Adrenal gland (tissue), 9 donors: ENCODE measurements at regions not wholly inside any gene's neighbourhood (a gene's known extent, or its start where the extent isn't known, plus 50 kb on each side); places are given as distances from the start of the nearest gene placed in this dataset.
A peak's percentile ranks its signal among the peaks of the same experiment; 100 is the strongest.

Source experiments
- DNase-seq, 7 donors: peaks; one replicate each; pipeline ENCODE4 v3.0.0-alpha.2; 2019 to 2020
- H3K27ac ChIP-seq, 5 donors: fragments of 200-600 bp; sonication (generic) in 4 of 5; 1 replicate in 3 of 5; 2 replicates in 2 of 5; pipeline versions ENCODE4 v1.5.1 to v1.8.0; 2016 to 2020; ENCODE audit warnings: mild to moderate bottlenecking in 1 of 5
- H3K27me3 ChIP-seq: fragments of 200-600 bp; 2 replicates; pipeline ENCODE4 v1.8.0; 2021
- H3K36me3 ChIP-seq, 2 donors: fragments of 200-600 bp; replicated peaks in 1 of 2; 1 replicate in 1 of 2; 2 replicates in 1 of 2; pipeline versions ENCODE4 v1.5.1 to v1.8.0; 2018 to 2022
- H3K4me1 ChIP-seq, 2 donors: fragments of 200-600 bp; replicated peaks in 1 of 2; 1 replicate in 1 of 2; 2 replicates in 1 of 2; pipeline versions ENCODE4 v1.5.1 to v1.8.0; 2018 to 2021
- H3K4me3 ChIP-seq, 4 donors: fragments of 200-600 bp; sonication (generic) in 3 of 4; one replicate each; pipeline ENCODE4 v1.5.1; 2016 to 2018
- H3K9me3 ChIP-seq, 3 donors: fragments of 200-600 bp; sonication (generic) in 1 of 3; replicated peaks in 1 of 3; 1 replicate in 2 of 3; 2 replicates in 1 of 3; pipeline versions ENCODE4 v1.5.1 to v1.8.0; 2016 to 2021
- CTCF ChIP-seq, 6 experiments: fragments of 450-650 bp in 4 of 6; fragments of 200-600 bp in 2 of 6; sonication (generic) in 1 of 6; IDR thresholded peaks; 1 replicate in 5 of 6; 2 replicates in 1 of 6; pipeline versions ENCODE4 v1.5.1 to v1.8.0; 2016 to 2021; ENCODE audit warnings: antibody characterized with exemption in 6 of 6, mild to moderate bottlenecking in 2 of 6, moderate library complexity in 1 of 6
- POLR2A ChIP-seq, 2 donors: fragments of 450-650 bp; IDR thresholded peaks; one replicate each; pipeline ENCODE4 v1.6.1; 2017; ENCODE audit warnings: antibody characterized with exemption in 2 of 2, mild to moderate bottlenecking in 2 of 2, moderate library complexity in 1 of 2
- WGBS, 4 donors: extraction: QIAGEN DNeasy Blood & Tissue Kit in 2 of 4; methylation state at CpG; one replicate each; pipeline versions ENCODE4 v1.1.5 to v1.1.7; 2013 to 2017; 5-methylcytosine and 5-hydroxymethylcytosine counted together
- intact Hi-C, 2 donors: fragments of 100-400 bp; cut with DNase I; formaldehyde crosslinking; loops; one replicate each; pipeline versions ENCODE4 v1.14.1 to v1.15.0; 2022 to 2023
- donor health status: healthy with polysubstance abuse.
- donor health status: Bipolar disorder and iron deficiency.
- donor health status: DM: yes; HTN: yes; CAD: no.
- donor health status: DM: no; HTN: no; CAD: no.
- donor health status: DM: no; HTN: no; CAD: no.

- 75 to 87% (median 84%) methylated on average over 1 of the region's 1 CpG for WGBS, 4 donors
- intact Hi-C loops = no loop called here
- no peak for TF ChIP-seq POLR2A (IDR thresholded peaks at IDR 0.05)
- TF ChIP-seq CTCF (IDR thresholded peaks at IDR 0.05) = no peak
- Histone ChIP-seq H3K27me3 (no peaks in the 10 kb centered on the region), H3K4me3 (no peak overlapping the region), H3K36me3 (no peaks in the 10 kb centered on the region), H3K9me3 (no peaks in the 10 kb centered on the region), H3K27ac (no peak overlapping the region), H3K4me1 (no peaks in the 10 kb centered on the region)
- no peak for DNase-seq
Measured at GRCh38 chr4:180285796-180286195, 1957.4 kb upstream of the TENM3 start.

- Histone ChIP-seq H3K27ac (no peak overlapping the region), H3K4me3 (no peak overlapping the region), H3K9me3 (no peaks in the 10 kb centered on the region), H3K27me3 (no peaks in the 10 kb centered on the region), H3K36me3 (no peaks in the 10 kb centered on the region), H3K4me1 (no peaks in the 10 kb centered on the region)
- TF ChIP-seq POLR2A (IDR thresholded peaks at IDR 0.05) (no peak), CTCF (IDR thresholded peaks at IDR 0.05) (no peak)
- no peak for DNase-seq
- intact Hi-C loops = no loop called here
- WGBS, 4 donors = 52 to 70% (median 65%) methylated on average over 1 of the region's 1 CpG
Measured at GRCh38 chr4:180292339-180292738, 1950.9 kb upstream of the TENM3 start.

- WGBS, 4 donors = 59 to 66% (median 62%) methylated on average over 4 of the region's 4 CpGs
- DNase-seq = no peak
- Histone ChIP-seq H3K9me3 (no peaks in the 10 kb centered on the region), H3K4me1 (no peaks in the 10 kb centered on the region), H3K36me3 (no peaks in the 10 kb centered on the region), H3K4me3 (no peak overlapping the region), H3K27ac (no peak overlapping the region), H3K27me3 (no peaks in the 10 kb centered on the region)
- TF ChIP-seq POLR2A (IDR thresholded peaks at IDR 0.05) (no peak), CTCF (IDR thresholded peaks at IDR 0.05) (no peak)
- intact Hi-C loops = no loop called here
Measured at GRCh38 chr4:180296036-180296599, 1947.1 kb upstream of the TENM3 start.

- Histone ChIP-seq H3K9me3 (no peaks in the 10 kb centered on the region), H3K27me3 (no peaks in the 10 kb centered on the region), H3K27ac (peak overlapping the region in 1 of 5 donors; percentile 1), H3K4me1 (no peaks in the 10 kb centered on the region), H3K4me3 (no peak overlapping the region), H3K36me3 (no peaks in the 10 kb centered on the region)
- intact Hi-C loops = no loop called here
- 48 to 91% (median 69%) methylated on average over 4 of the region's 4 CpGs for WGBS, 4 donors
- DNase-seq = no peak
- no peak for TF ChIP-seq CTCF (IDR thresholded peaks at IDR 0.05)
- no peak for TF ChIP-seq POLR2A (IDR thresholded peaks at IDR 0.05)
Measured at GRCh38 chr4:180304321-180304720, 1938.9 kb upstream of the TENM3 start.
